ENCODE measurements at regions not wholly inside any gene's neighbourhood (a gene's known extent, or its start where the extent isn't known, plus 50 kb on each side); places are given as distances from the start of the nearest gene placed in this dataset.
"Not testable (repeated sequence)": the region's sequence is repeated elsewhere in the genome, so short reads cannot be mapped to it uniquely, and the experiment has no call there.

GRCh38 chr3:106071306-106071705 lies 202.5 kb upstream of the CBLB start:
- no peak for DNase-seq (ENCODE audit: low spot score)
- no peak for ATAC-seq

- not testable (repeated sequence) for ATAC-seq; DNase-seq (ENCODE audit: low spot score)
These were observed 203.8 kb upstream of the CBLB start for GRCh38 chr3:106072596-106072995.

GRCh38 chr3:106073806-106074205 lies 205.0 kb upstream of the CBLB start:
- not testable (repeated sequence) for DNase-seq (ENCODE audit: low spot score); ATAC-seq

- not testable (repeated sequence) for DNase-seq (ENCODE audit: low spot score); ATAC-seq
These were observed 206.9 kb upstream of the CBLB start for GRCh38 chr3:106075731-106076130.

GRCh38 chr3:106078635-106079034 lies 209.8 kb upstream of the CBLB start:
- ATAC-seq (no peak), DNase-seq (ENCODE audit: low spot score) (no peak)

GRCh38 chr3:106082616-106083015 lies 213.8 kb upstream of the CBLB start:
- ATAC-seq, result no peak
- DNase-seq (ENCODE audit: low spot score), result no peak

DNA sequence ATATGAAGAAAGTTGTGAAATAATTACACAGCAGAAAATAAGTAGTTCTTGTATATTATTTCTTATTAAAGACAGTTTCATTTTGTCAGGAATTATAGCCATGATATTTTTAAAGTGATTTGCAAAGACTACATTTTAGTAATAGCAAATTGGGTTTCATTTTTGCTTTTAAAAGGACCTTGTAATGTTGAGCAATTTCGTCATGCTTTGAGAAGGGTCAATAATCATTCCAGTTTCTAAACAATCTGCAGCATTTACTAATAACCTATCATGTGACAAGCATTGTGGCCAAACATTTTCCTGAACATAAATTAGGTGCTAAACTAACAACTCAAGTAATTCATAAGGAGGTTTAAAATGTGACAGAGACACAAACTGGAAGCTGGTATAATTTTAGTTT lies 214.4 kb upstream of the CBLB start:
- DNase-seq (ENCODE audit: low spot score) (no peak), ATAC-seq (peak; percentile 63)

GRCh38 chr3:106083854-106084253 lies 215.0 kb upstream of the CBLB start:
- DNase-seq (ENCODE audit: low spot score) (no peak), ATAC-seq (no peak)

- ATAC-seq (no peak), DNase-seq (ENCODE audit: low spot score) (no peak)
These were observed 217.2 kb upstream of the CBLB start for GRCh38 chr3:106086038-106086437.

GRCh38 chr3:106086636-106087035 lies 217.8 kb upstream of the CBLB start:
- no peak for ATAC-seq
- DNase-seq (ENCODE audit: low spot score), result no peak

DNA sequence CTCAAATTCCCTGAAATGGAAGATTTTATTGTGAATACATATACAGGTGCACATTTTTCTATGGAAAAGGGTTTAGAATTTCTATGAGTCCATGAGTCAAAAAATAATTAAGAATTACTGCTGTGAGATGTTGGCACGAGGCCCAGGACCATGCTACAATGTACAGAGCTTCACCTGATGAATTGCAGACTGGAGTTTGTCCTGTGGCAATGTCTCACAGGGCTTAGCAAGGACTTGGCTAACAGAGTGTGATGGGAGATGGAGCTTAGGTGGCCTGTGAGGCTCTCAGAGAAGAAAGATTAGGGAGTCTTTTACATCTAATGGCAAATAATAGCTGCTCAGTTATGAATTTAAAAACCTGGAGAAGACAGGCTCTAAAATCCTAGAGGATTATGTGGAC lies 219.5 kb upstream of the CBLB start:
- no peak for DNase-seq (ENCODE audit: low spot score)
- no peak for ATAC-seq

GRCh38 chr3:106088899-106089298 lies 220.1 kb upstream of the CBLB start:
- DNase-seq (ENCODE audit: low spot score), result no peak
- no peak for ATAC-seq

DNA sequence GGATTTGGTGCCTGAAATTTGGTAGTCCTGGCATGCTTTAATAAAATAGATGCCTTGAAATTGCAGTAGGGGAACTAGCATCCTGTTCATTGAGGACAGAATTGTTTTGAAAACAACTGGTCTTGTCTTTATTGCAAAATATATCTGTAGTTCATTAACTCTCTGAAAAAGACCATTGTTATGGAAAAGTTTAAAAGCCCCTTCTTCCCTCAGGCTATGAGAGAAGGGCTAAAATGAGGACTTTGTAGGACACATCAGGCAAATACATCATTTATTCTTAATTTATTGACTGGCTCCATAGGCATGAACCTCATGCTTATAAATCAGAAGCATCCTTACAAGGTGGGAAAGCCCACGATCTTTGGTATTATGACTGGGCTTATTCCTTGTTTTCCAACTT lies 221.0 kb upstream of the CBLB start:
- ATAC-seq (no peak), DNase-seq (ENCODE audit: low spot score) (no peak)

GRCh38 chr3:106092792-106093191 lies 224.0 kb upstream of the CBLB start:
- no peak for DNase-seq (ENCODE audit: low spot score)
- no peak for ATAC-seq

DNA sequence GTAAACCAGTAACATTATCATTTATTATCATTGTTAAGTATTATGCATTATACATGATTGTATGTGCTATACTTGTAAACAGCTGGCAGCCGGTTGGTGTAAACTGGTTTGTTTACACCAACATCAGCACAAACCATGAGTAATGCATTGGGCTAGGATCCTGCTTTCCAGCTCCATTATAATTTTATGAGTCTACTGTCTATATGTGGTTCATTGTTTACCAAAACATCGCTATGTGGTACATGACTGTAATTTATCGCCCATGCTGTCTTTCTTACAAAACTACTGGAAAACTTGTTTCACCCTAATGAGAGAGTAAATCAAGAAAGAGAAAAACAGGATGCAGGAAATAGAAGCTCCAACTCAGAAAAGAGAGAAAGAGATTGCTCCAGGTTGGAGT lies 224.8 kb upstream of the CBLB start:
- DNase-seq (ENCODE audit: low spot score) (no peak), ATAC-seq (no peak)

GRCh38 chr3:106097817-106098435 lies 229.1 kb upstream of the CBLB start:
- no peak for DNase-seq (ENCODE audit: low spot score)

GRCh38 chr3:106103383-106103782 lies 234.6 kb upstream of the CBLB start:
- DNase-seq (ENCODE audit: low spot score), result no peak
- no peak for ATAC-seq

More at GRCh38 chr3:106097817-106098435, 229.1 kb upstream of the CBLB start:
- no peak for ATAC-seq

GRCh38 chr3:106104078-106104477 lies 235.3 kb upstream of the CBLB start:
- DNase-seq (ENCODE audit: low spot score) (no peak), ATAC-seq (no peak)

GRCh38 chr3:106108925-106109324 lies 240.1 kb upstream of the CBLB start:
- no peak for ATAC-seq

DNA sequence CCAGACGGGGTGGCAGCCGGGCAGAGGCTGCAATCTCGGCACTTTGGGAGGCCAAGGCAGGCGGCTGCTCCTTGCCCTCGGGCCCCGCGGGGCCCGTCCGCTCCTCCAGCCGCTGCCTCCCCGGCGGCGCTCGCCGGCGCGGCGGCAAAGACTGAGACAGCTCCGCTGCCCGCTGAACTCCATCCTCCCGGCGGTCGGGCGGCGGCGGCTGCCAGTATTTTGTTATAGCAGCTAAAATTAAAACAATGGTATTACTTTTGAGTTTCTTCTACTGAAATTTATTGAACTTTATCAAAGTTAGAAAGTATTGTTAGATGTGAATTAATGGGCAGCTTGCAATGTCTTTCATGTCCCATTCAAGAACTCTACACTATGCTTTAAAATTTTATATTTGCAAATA lies 243.7 kb upstream of the CBLB start:
- DNase-seq (ENCODE audit: low spot score); ATAC-seq: not testable (repeated sequence)

More at GRCh38 chr3:106108925-106109324, 240.1 kb upstream of the CBLB start:
- no peak for DNase-seq (ENCODE audit: low spot score)

DNA sequence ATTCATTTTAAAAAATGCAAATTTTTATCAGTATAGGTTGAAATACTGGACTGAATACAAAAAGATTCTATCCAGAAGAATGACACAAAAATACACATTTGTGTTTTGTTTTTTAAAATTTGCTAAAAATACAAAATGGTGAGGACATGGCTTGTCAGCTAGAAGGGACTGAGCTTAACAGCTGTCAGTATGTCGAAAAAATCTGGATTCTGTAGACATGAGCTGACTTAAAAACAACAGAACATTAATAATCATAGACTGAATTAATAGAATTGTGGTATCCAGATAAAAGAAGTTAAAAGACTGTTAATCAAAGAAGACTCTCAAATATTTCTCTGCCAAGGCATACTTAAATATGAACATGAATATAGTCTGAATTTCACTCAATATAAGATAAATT lies 244.9 kb upstream of the CBLB start:
- ATAC-seq, result no peak
- no peak for DNase-seq (ENCODE audit: low spot score)

- ATAC-seq (no peak), DNase-seq (ENCODE audit: low spot score) (no peak)
These were observed 245.4 kb upstream of the CBLB start for GRCh38 chr3:106114220-106114619.

- no peak for ATAC-seq
- DNase-seq (ENCODE audit: low spot score), result no peak
These were observed 246.0 kb upstream of the CBLB start for GRCh38 chr3:106114848-106115247.
